ENCODE measurements at regions not wholly inside any gene's neighbourhood (a gene's known extent, or its start where the extent isn't known, plus 50 kb on each side); places are given as distances from the start of the nearest gene placed in this dataset.

DNA sequence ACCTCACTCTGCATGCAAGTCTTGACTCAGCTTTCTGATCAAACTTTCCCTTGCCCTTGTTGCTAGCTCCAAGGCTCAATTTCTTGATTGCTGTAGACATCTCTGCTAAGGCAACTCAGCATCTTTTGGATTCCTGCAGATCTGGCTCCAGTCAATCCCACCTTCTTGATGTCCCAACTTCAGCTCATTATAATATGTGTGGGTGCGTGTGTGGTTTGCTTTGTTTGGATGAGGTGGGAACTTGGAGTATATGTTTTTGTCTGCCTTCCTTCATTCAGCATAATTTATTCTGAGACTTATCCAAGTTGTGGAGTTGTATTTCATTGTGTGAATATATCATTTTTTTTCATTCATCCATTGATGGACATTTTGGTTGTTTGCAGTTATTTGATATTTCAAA, 364.8 kb upstream of the IGFBP3 start:
- Histone ChIP-seq H3K27ac (ENCODE audit: low read depth in 1 of 2, low read length in 2 of 2) (no peak overlapping the region), H3K4me3 (ENCODE audit: low read depth in 1 of 3, low read length in 3 of 3) (no peak overlapping the region), H3K4me1 (ENCODE audit: control insufficient read depth in 4 of 4, insufficient read depth in 4 of 4, low read length in 3 of 4) (peaks cover 0 to 9% (median 7%) of the 10 kb centered on the region in 4 donors), H3K9me3 (ENCODE audit: control insufficient read depth in 4 of 4, low read length in 3 of 4) (no peaks in the 10 kb centered on the region), H3K9ac (ENCODE audit: low read depth in 1 of 2, low read length in 2 of 2) (no peak overlapping the region), H3K27me3 (ENCODE audit: control insufficient read depth in 4 of 4, insufficient read depth in 4 of 4, low read length in 3 of 4) (no peaks in the 10 kb centered on the region), H3K36me3 (ENCODE audit: control insufficient read depth in 4 of 4, insufficient read depth in 3 of 4, low read depth in 1 of 4, low read length in 3 of 4) (no peaks in the 10 kb centered on the region)
- TF ChIP-seq, protein P1, sequence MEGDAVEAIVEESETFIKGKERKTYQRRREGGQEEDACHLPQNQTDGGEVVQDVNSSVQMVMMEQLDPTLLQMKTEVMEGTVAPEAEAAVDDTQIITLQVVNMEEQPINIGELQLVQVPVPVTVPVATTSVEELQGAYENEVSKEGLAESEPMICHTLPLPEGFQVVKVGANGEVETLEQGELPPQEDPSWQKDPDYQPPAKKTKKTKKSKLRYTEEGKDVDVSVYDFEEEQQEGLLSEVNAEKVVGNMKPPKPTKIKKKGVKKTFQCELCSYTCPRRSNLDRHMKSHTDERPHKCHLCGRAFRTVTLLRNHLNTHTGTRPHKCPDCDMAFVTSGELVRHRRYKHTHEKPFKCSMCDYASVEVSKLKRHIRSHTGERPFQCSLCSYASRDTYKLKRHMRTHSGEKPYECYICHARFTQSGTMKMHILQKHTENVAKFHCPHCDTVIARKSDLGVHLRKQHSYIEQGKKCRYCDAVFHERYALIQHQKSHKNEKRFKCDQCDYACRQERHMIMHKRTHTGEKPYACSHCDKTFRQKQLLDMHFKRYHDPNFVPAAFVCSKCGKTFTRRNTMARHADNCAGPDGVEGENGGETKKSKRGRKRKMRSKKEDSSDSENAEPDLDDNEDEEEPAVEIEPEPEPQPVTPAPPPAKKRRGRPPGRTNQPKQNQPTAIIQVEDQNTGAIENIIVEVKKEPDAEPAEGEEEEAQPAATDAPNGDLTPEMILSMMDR (IDR thresholded peaks at IDR 0.05; ENCODE audit: low read depth, low read length, missing input control) = no peak
- 43% methylated on average over 1 of the region's 1 CpG for WGBS
- no peak for DNase-seq (ENCODE audit: low spot score)

DNA sequence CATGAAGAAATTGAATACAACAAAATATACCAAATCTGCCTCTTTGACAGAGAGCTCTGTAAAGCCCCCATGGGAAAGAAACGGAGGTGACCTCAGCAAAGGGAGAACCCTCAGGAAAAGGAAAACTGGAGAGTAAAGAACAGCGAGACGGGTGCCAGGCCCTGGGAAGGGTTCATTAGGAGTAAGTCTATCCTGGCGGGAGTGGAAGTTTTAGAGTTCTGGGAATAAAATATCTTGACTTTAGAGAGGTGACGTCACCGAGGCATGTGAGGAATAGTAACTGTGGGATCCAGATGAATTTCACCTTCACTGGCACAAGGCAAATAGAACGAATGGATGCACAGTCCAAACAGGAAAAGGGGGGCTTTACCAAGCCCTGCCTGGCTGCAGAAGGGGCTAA, 362.8 kb upstream of the IGFBP3 start:
- no peaks in the 10 kb centered on the region for H3K36me3 ChIP-seq (ENCODE audit: control insufficient read depth in 4 of 4, insufficient read depth in 3 of 4, low read depth in 1 of 4, low read length in 3 of 4)
- H3K9me3 ChIP-seq (ENCODE audit: control insufficient read depth in 4 of 4, low read length in 3 of 4) = no peaks in the 10 kb centered on the region
- WGBS = 92% methylated on average over 7 of the region's 7 CpGs
- H3K4me1 ChIP-seq (ENCODE audit: control insufficient read depth in 4 of 4, insufficient read depth in 4 of 4, low read length in 3 of 4) = peaks cover 0 to 12% (median 8%) of the 10 kb centered on the region in 4 donors
- no peak overlapping the region for H3K4me3 ChIP-seq (ENCODE audit: low read depth in 1 of 3, low read length in 3 of 3)
- no peak for TF ChIP-seq GABPA (IDR thresholded peaks at IDR 0.05 in 1 of 2, conservative IDR thresholded peaks at IDR 0.05 in 1 of 2)
- no peak overlapping the region for H3K9ac ChIP-seq (ENCODE audit: low read depth in 1 of 2, low read length in 2 of 2)
- H3K27ac ChIP-seq (ENCODE audit: low read depth in 1 of 2, low read length in 2 of 2) = no peak overlapping the region
- DNase-seq (ENCODE audit: low spot score) = no peak
- H3K27me3 ChIP-seq (ENCODE audit: control insufficient read depth in 4 of 4, insufficient read depth in 4 of 4, low read length in 3 of 4) = no peaks in the 10 kb centered on the region

DNA sequence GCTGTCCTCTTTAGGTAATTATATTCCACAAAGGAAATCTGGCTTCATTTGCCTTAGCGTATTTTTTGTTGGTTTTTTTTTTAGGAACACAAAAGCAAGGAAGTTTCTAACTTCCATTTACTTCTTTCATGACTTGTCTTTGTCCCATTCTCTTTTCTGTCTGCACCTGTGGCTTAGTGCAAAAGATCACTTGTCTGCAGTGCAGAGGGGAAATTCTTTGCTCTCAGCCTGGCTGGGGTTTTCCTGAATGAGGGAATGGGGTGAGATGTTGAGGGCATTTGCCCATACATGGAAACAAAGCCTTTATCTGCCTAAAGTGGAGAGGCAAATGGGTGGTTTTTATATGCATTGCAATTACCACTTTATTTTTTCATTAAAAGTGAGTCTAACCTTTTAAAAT, 361.1 kb upstream of the IGFBP3 start:
- Histone ChIP-seq H3K27ac (ENCODE audit: low read depth in 1 of 2, low read length in 2 of 2) (no peak overlapping the region), H3K9me3 (ENCODE audit: control insufficient read depth in 4 of 4, low read length in 3 of 4) (no peaks in the 10 kb centered on the region), H3K9ac (ENCODE audit: low read depth in 1 of 2, low read length in 2 of 2) (no peak overlapping the region), H3K4me3 (ENCODE audit: low read depth in 1 of 3, low read length in 3 of 3) (no peak overlapping the region), H3K4me1 (ENCODE audit: control insufficient read depth in 4 of 4, insufficient read depth in 4 of 4, low read length in 3 of 4) (peaks cover 0 to 12% (median 8%) of the 10 kb centered on the region in 4 donors), H3K36me3 (ENCODE audit: control insufficient read depth in 4 of 4, insufficient read depth in 3 of 4, low read depth in 1 of 4, low read length in 3 of 4) (no peaks in the 10 kb centered on the region), H3K27me3 (ENCODE audit: control insufficient read depth in 4 of 4, insufficient read depth in 4 of 4, low read length in 3 of 4) (no peaks in the 10 kb centered on the region)
- no peak for TF ChIP-seq JUND (IDR thresholded peaks at IDR 0.05)
- TF ChIP-seq, protein P2, sequence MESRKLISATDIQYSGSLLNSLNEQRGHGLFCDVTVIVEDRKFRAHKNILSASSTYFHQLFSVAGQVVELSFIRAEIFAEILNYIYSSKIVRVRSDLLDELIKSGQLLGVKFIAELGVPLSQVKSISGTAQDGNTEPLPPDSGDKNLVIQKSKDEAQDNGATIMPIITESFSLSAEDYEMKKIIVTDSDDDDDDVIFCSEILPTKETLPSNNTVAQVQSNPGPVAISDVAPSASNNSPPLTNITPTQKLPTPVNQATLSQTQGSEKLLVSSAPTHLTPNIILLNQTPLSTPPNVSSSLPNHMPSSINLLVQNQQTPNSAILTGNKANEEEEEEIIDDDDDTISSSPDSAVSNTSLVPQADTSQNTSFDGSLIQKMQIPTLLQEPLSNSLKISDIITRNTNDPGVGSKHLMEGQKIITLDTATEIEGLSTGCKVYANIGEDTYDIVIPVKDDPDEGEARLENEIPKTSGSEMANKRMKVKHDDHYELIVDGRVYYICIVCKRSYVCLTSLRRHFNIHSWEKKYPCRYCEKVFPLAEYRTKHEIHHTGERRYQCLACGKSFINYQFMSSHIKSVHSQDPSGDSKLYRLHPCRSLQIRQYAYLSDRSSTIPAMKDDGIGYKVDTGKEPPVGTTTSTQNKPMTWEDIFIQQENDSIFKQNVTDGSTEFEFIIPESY (IDR thresholded peaks at IDR 0.05) = no peak
- no peak for DNase-seq (ENCODE audit: low spot score)
- WGBS = 82% methylated on average over 1 of the region's 1 CpG

DNA sequence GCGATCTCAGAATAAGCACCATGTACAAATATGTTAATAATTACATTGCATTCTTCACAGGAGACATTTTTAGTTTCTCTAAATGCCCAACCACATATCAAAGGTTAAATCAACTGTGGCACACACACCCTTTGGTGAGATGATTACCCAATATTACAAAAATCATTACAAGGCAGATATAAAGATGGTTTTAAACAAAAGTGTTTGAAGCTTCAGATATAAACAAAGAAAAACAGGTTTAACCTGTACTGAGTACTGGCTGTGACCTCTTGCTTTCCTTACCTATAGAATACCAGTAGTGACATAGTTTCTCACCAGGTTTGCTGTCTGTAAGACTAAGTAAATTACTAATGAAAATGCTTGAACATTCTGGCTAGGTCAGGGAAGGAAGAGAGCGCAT, 360.0 kb upstream of the IGFBP3 start:
- Histone ChIP-seq H3K36me3 (ENCODE audit: control insufficient read depth in 4 of 4, insufficient read depth in 3 of 4, low read depth in 1 of 4, low read length in 3 of 4) (no peaks in the 10 kb centered on the region), H3K4me1 (ENCODE audit: control insufficient read depth in 4 of 4, insufficient read depth in 4 of 4, low read length in 3 of 4) (peaks cover 0 to 12% (median 8%) of the 10 kb centered on the region in 4 donors), H3K9me3 (ENCODE audit: control insufficient read depth in 4 of 4, low read length in 3 of 4) (no peaks in the 10 kb centered on the region), H3K27me3 (ENCODE audit: control insufficient read depth in 4 of 4, insufficient read depth in 4 of 4, low read length in 3 of 4) (no peaks in the 10 kb centered on the region), H3K9ac (ENCODE audit: low read depth in 1 of 2, low read length in 2 of 2) (no peak overlapping the region), H3K27ac (ENCODE audit: low read depth in 1 of 2, low read length in 2 of 2) (no peak overlapping the region), H3K4me3 (ENCODE audit: low read depth in 1 of 3, low read length in 3 of 3) (no peak overlapping the region)
- WGBS = 56% methylated on average over 2 of the region's 2 CpGs
- no peak for DNase-seq (ENCODE audit: low spot score)
- TF ChIP-seq NR2F2 (IDR thresholded peaks at IDR 0.05) = peak; percentile 61
- peak; percentile 92 for TF ChIP-seq YY1 (IDR thresholded peaks at IDR 0.05)
- no peak for TF ChIP-seq GABPA (IDR thresholded peaks at IDR 0.05 in 1 of 2, conservative IDR thresholded peaks at IDR 0.05 in 1 of 2)
- TF ChIP-seq FOXA1 (IDR thresholded peaks at IDR 0.05) = peak; percentile 39
- TF ChIP-seq HNF4G (IDR thresholded peaks at IDR 0.05) = peak; percentile 43
- TF ChIP-seq, protein P2 (IDR thresholded peaks at IDR 0.05) = peak; percentile 26
- peak; percentile 41 to 44 for TF ChIP-seq RAD21 (IDR thresholded peaks at IDR 0.05)
- peak; percentile 54 to 66 for TF ChIP-seq RXRA (IDR thresholded peaks at IDR 0.05)
- TF ChIP-seq FOXA2 (IDR thresholded peaks at IDR 0.05) = peak; percentile 43
- TF ChIP-seq SP1 (IDR thresholded peaks at IDR 0.05) = peak; percentile 65
- no peak for TF ChIP-seq TAF1 (conservative IDR thresholded peaks at IDR 0.05)
- peak; percentile 74 to 77 for TF ChIP-seq HNF4A (conservative IDR thresholded peaks at IDR 0.05)
- TF ChIP-seq EGR1 (IDR thresholded peaks at IDR 0.05; ENCODE audit: low read depth in 2 of 2) = no peak
- TF ChIP-seq, protein P1 (IDR thresholded peaks at IDR 0.05; ENCODE audit: low read depth, low read length, missing input control) = no peak
- TF ChIP-seq, protein P3, sequence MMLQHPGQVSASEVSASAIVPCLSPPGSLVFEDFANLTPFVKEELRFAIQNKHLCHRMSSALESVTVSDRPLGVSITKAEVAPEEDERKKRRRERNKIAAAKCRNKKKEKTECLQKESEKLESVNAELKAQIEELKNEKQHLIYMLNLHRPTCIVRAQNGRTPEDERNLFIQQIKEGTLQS (IDR thresholded peaks at IDR 0.05) = no peak

All from liver (tissue), 8 donors.